ENCODE measurements at regions not wholly inside any gene's neighbourhood (a gene's known extent, or its start where the extent isn't known, plus 50 kb on each side); places are given as distances from the start of the nearest gene placed in this dataset.
"Not testable (repeated sequence)": the region's sequence is repeated elsewhere in the genome, so short reads cannot be mapped to it uniquely, and the experiment has no call there.

- H3K56ac ChIP-seq (ENCODE audit: insufficient read length, low read depth, low read length); H3K79me1 ChIP-seq (ENCODE audit: insufficient read depth, low read depth, low read length, poor library complexity, severe bottlenecking); H2BK20ac ChIP-seq (ENCODE audit: low read depth, low read length, poor library complexity, severe bottlenecking); H3K4me3 Mint-ChIP-seq; H3K79me2 ChIP-seq (ENCODE audit: insufficient read depth, low read length); H2AFZ ChIP-seq (ENCODE audit: low read length); H3K27ac ChIP-seq (ENCODE audit: insufficient read length, low read depth, low read length); H3K23ac ChIP-seq (ENCODE audit: insufficient read length, low read depth, low read length); H3K18ac ChIP-seq (ENCODE audit: insufficient read length, low read depth, low read length); H3K14ac ChIP-seq (ENCODE audit: insufficient read depth, low read length); H3K9ac ChIP-seq (ENCODE audit: extremely low read depth, insufficient read length, low read length); H3K9me3 Mint-ChIP-seq; H2BK15ac ChIP-seq (ENCODE audit: low read depth, low read length); H3K27me3 ChIP-seq (ENCODE audit: insufficient read depth, low read length); H3K36me3 Mint-ChIP-seq (ENCODE audit: insufficient read depth in 1 of 3, low read depth in 3 of 3); H4K20me1 ChIP-seq (ENCODE audit: control insufficient read depth, insufficient read depth, insufficient read length); H3T11ph ChIP-seq (ENCODE audit: low read length); H3K27ac Mint-ChIP-seq; H2BK120ac ChIP-seq (ENCODE audit: low read depth, low read length, poor library complexity, severe bottlenecking); H2AK5ac ChIP-seq (ENCODE audit: insufficient read length, low read length); H4K91ac ChIP-seq (ENCODE audit: insufficient read length, low read depth, low read length); H3K4me1 Mint-ChIP-seq; H4K8ac ChIP-seq (replicated peaks; ENCODE audit: insufficient read length, low read depth, low read length); DNase-seq; H2BK5ac ChIP-seq (ENCODE audit: insufficient read length, low read length); H3K9me3 ChIP-seq (ENCODE audit: control insufficient read depth, low read depth, low read length); H3K23me2 ChIP-seq (ENCODE audit: insufficient read length, low read depth, low read length, poor library complexity, severe bottlenecking); H3K4me1 ChIP-seq (ENCODE audit: insufficient read depth, low read length); H4K5ac ChIP-seq (ENCODE audit: insufficient read length, low read depth, low read length); H3K4ac ChIP-seq (ENCODE audit: low read depth, low read length); H3K4me2 ChIP-seq (ENCODE audit: insufficient read depth, insufficient read length, low read length); H2BK12ac ChIP-seq (ENCODE audit: insufficient read length, low read depth, low read length): not testable (repeated sequence)
- no CpG with 5 or more reads among the region's 21 CpGs for WGBS (ENCODE audit: extremely low coverage, insufficient read length, low lambda C conversion rate)
- H3K27me3 Mint-ChIP-seq (ENCODE audit: low read depth) = peaks cover 29% of the 10 kb centered on the region
Observed at GRCh38 chr7:150035769-150036168, 162.0 kb downstream of the ATP6V0E2 start.

GRCh38 chr7:150039061-150039460 lies 165.3 kb downstream of the ATP6V0E2 start:
- not testable (repeated sequence) for H3T11ph ChIP-seq (ENCODE audit: low read length); H3K56ac ChIP-seq (ENCODE audit: insufficient read length, low read depth, low read length); H3K9me3 ChIP-seq (ENCODE audit: control insufficient read depth, low read depth, low read length); H3K23ac ChIP-seq (ENCODE audit: insufficient read length, low read depth, low read length); H3K4me1 ChIP-seq (ENCODE audit: insufficient read depth, low read length); H2BK120ac ChIP-seq (ENCODE audit: low read depth, low read length, poor library complexity, severe bottlenecking); H3K4me2 ChIP-seq (ENCODE audit: insufficient read depth, insufficient read length, low read length); H4K91ac ChIP-seq (ENCODE audit: insufficient read length, low read depth, low read length); H3K27me3 ChIP-seq (ENCODE audit: insufficient read depth, low read length); H3K4me3 Mint-ChIP-seq; H4K8ac ChIP-seq (replicated peaks; ENCODE audit: insufficient read length, low read depth, low read length); H2BK20ac ChIP-seq (ENCODE audit: low read depth, low read length, poor library complexity, severe bottlenecking); H3K36me3 Mint-ChIP-seq (ENCODE audit: insufficient read depth in 1 of 3, low read depth in 3 of 3); H4K5ac ChIP-seq (ENCODE audit: insufficient read length, low read depth, low read length); H3K4me1 Mint-ChIP-seq; H3K79me2 ChIP-seq (ENCODE audit: insufficient read depth, low read length); H3K14ac ChIP-seq (ENCODE audit: insufficient read depth, low read length); H3K23me2 ChIP-seq (ENCODE audit: insufficient read length, low read depth, low read length, poor library complexity, severe bottlenecking); H3K9me3 Mint-ChIP-seq; H2BK5ac ChIP-seq (ENCODE audit: insufficient read length, low read length); H3K27ac Mint-ChIP-seq; H3K18ac ChIP-seq (ENCODE audit: insufficient read length, low read depth, low read length); H2AFZ ChIP-seq (ENCODE audit: low read length); H4K20me1 ChIP-seq (ENCODE audit: control insufficient read depth, insufficient read depth, insufficient read length); H2BK12ac ChIP-seq (ENCODE audit: insufficient read length, low read depth, low read length); H2BK15ac ChIP-seq (ENCODE audit: low read depth, low read length); H3K27ac ChIP-seq (ENCODE audit: insufficient read length, low read depth, low read length); H2AK5ac ChIP-seq (ENCODE audit: insufficient read length, low read length); H3K79me1 ChIP-seq (ENCODE audit: insufficient read depth, low read depth, low read length, poor library complexity, severe bottlenecking); DNase-seq; H3K9ac ChIP-seq (ENCODE audit: extremely low read depth, insufficient read length, low read length); H3K4ac ChIP-seq (ENCODE audit: low read depth, low read length)
- peaks cover 34% of the 10 kb centered on the region for H3K27me3 Mint-ChIP-seq (ENCODE audit: low read depth)
- no CpG with 5 or more reads among the region's 16 CpGs for WGBS (ENCODE audit: extremely low coverage, insufficient read length, low lambda C conversion rate)
